Ovary (tissue), 7 donors: ENCODE measurements at regions not wholly inside any gene's neighbourhood (a gene's known extent, or its start where the extent isn't known, plus 50 kb on each side); places are given as distances from the start of the nearest gene placed in this dataset.

Experiments used
- DNase-seq, 5 donors: peaks; one replicate each; pipeline ENCODE4 v3.0.0-alpha.2; 2019 to 2020
- H3K27ac ChIP-seq, 2 donors: fragments of 200-600 bp; one replicate each; pipeline versions ENCODE4 v1.5.1 to v1.8.0; 2019 to 2022
- H3K27me3 ChIP-seq: fragments of 200-600 bp; one replicate; pipeline ENCODE4 v1.8.0; 2022
- H3K36me3 ChIP-seq: fragments of 200-600 bp; sonication (generic); one replicate; pipeline ENCODE4 v1.5.1; 2019
- H3K4me1 ChIP-seq: one replicate; pipeline ENCODE4 v1.8.1; 2013; ENCODE audit warnings: mild to moderate bottlenecking, moderate library complexity; ENCODE audit not compliant: insufficient read depth
- H3K4me3 ChIP-seq: fragments of 200-600 bp; sonication (generic); one replicate; pipeline ENCODE4 v1.5.1; 2017
- H3K9me3 ChIP-seq, 2 donors: fragments of 200-600 bp in 1 of 2; sonication (generic) in 1 of 2; one replicate each; pipeline versions ENCODE4 v1.5.1 to v1.8.1; 2013 to 2019; ENCODE audit warnings: mild to moderate bottlenecking in 1 of 2, moderate library complexity in 1 of 2
- EP300 ChIP-seq: sonication (generic); formaldehyde crosslinking; IDR thresholded peaks from one replicate; pipeline ENCODE4 v1.6.1; 2017; ENCODE audit warnings: antibody characterized with exemption
- POLR2A ChIP-seq: fragments of 450-650 bp; IDR thresholded peaks from one replicate; pipeline ENCODE4 v1.6.1; 2017; ENCODE audit warnings: antibody characterized with exemption, mild to moderate bottlenecking, moderate library complexity
- WGBS, 3 donors: extraction: QIAGEN DNeasy Blood & Tissue Kit in 1 of 3; methylation state at CpG; one replicate each; pipeline versions ENCODE4 v1.1.5 to v1.1.7; 2013 to 2017; 5-methylcytosine and 5-hydroxymethylcytosine counted together
- intact Hi-C, 4 donors: fragments of 100-400 bp; cut with DNase I; formaldehyde crosslinking; loops; one replicate each; pipeline versions ENCODE4 v1.11.0 to v1.15.1; 2022 to 2023
- TF ChIP-seq, protein P1 (sequence below), 3 donors: fragments of 450-650 bp in 2 of 3; fragments of 200-600 bp in 1 of 3; IDR thresholded peaks; one replicate each; pipeline versions ENCODE4 v1.5.1 to v1.8.0; 2016 to 2022; ENCODE audit warnings: antibody characterized with exemption in 3 of 3, mild to moderate bottlenecking in 1 of 3
- donor health status: DM: no; HTN: no; CAD: no; lungs with moderate emphysema.
- donor health status: DM: no; HTN: no; CAD: no.
- donor health status: Bipolar disorder and iron deficiency.
- donor health status: DM: no; HTN: no; CAD: no.
- donor health status: DM: yes; HTN: yes; CAD: no.

GRCh38 chr9:90053027-90053426 is 448.2 kb downstream of the GADD45G start:
- H3K4me1 ChIP-seq: no peaks in the 10 kb centered on the region
- DNase-seq: no peak
- 74 to 78% (median 78%) methylated on average over 5 of the region's 5 CpGs for WGBS, 3 donors
- no peaks in the 10 kb centered on the region for H3K27me3 ChIP-seq
- no peak for TF ChIP-seq POLR2A
- TF ChIP-seq, protein P1, sequence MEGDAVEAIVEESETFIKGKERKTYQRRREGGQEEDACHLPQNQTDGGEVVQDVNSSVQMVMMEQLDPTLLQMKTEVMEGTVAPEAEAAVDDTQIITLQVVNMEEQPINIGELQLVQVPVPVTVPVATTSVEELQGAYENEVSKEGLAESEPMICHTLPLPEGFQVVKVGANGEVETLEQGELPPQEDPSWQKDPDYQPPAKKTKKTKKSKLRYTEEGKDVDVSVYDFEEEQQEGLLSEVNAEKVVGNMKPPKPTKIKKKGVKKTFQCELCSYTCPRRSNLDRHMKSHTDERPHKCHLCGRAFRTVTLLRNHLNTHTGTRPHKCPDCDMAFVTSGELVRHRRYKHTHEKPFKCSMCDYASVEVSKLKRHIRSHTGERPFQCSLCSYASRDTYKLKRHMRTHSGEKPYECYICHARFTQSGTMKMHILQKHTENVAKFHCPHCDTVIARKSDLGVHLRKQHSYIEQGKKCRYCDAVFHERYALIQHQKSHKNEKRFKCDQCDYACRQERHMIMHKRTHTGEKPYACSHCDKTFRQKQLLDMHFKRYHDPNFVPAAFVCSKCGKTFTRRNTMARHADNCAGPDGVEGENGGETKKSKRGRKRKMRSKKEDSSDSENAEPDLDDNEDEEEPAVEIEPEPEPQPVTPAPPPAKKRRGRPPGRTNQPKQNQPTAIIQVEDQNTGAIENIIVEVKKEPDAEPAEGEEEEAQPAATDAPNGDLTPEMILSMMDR (IDR thresholded peaks at IDR 0.05): no peak
- no peaks in the 10 kb centered on the region for H3K9me3 ChIP-seq
- no peak overlapping the region for H3K4me3 ChIP-seq
- no peak overlapping the region for H3K27ac ChIP-seq
- intact Hi-C loops: no loop called here
- no peaks in the 10 kb centered on the region for H3K36me3 ChIP-seq

- intact Hi-C loops: no loop called here
- Histone ChIP-seq H3K4me3 (no peak overlapping the region), H3K9me3 (no peaks in the 10 kb centered on the region), H3K4me1 (no peaks in the 10 kb centered on the region), H3K36me3 (no peaks in the 10 kb centered on the region), H3K27me3 (no peaks in the 10 kb centered on the region), H3K27ac (no peak overlapping the region)
- DNase-seq: no peak
- TF ChIP-seq POLR2A (no peak), EP300 (no peak)
- TF ChIP-seq, protein P1 (IDR thresholded peaks at IDR 0.05): no peak
Measured at GRCh38 chr9:90054810-90055209, 450.0 kb downstream of the GADD45G start.

DNA sequence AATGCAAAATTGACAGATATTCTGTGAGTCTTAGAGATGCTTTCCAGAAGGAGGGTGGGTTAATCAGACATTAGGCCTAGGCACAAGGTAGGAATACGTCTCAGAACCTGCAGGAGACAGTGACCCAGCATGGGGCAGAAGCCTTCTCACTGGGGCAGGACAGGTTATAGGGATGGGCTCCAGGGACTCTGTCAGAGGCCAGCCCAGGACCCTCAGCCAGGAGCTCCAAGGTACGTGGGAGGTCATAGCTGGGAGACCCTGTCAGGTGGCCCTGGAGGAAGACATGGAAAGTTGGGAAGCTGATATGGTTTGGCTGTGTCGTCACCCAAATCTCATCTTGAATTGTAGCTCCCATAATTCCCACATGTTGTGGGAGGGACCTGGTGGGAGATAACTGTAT is 450.4 kb downstream of the GADD45G start:
- DNase-seq: no peak
- Histone ChIP-seq H3K4me3 (no peak overlapping the region), H3K27me3 (no peaks in the 10 kb centered on the region), H3K27ac (no peak overlapping the region), H3K9me3 (no peaks in the 10 kb centered on the region), H3K36me3 (no peaks in the 10 kb centered on the region), H3K4me1 (no peaks in the 10 kb centered on the region)
- 97 to 100% (median 98%) methylated on average over 3 of the region's 3 CpGs for WGBS, 3 donors
- intact Hi-C loops: no loop called here
- TF ChIP-seq POLR2A (no peak), EP300 (no peak)
- TF ChIP-seq, protein P1 (IDR thresholded peaks at IDR 0.05): no peak

DNA sequence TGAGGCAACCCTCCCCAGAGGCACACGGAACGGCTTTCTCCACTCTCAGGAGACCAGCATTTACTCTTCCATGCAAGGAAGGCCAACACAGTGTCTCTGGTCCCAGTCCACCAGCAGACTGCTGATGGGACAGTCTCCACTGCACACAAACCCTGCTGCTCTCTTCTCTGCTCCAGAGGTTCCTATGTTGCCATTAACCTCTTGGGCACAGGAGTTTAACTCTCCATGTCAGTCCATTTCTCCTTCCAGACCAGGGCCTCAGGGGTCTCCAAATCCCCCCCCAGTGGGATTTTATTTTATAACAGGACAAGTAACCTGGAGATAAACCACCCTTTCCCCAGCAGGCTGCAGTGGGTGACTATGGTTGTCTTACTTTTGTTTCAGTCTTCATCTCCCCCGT is 452.5 kb downstream of the GADD45G start:
- intact Hi-C loops: no loop called here
- TF ChIP-seq, protein P1 (IDR thresholded peaks at IDR 0.05): no peak
- TF ChIP-seq POLR2A: no peak
- no peak for TF ChIP-seq EP300
- DNase-seq: no peak

More for the DNA sequence above, 452.5 kb downstream of the GADD45G start:
- Histone ChIP-seq H3K9me3 (no peaks in the 10 kb centered on the region), H3K4me1 (no peaks in the 10 kb centered on the region), H3K4me3 (no peak overlapping the region), H3K27me3 (no peaks in the 10 kb centered on the region), H3K36me3 (no peaks in the 10 kb centered on the region), H3K27ac (no peak overlapping the region)
- 90 to 95% (median 92%) methylated on average over 3 of the region's 3 CpGs for WGBS, 3 donors
